ENCODE measurements at regions not wholly inside any gene's neighbourhood (a gene's known extent, or its start where the extent isn't known, plus 50 kb on each side); places are given as distances from the start of the nearest gene placed in this dataset.

DNA sequence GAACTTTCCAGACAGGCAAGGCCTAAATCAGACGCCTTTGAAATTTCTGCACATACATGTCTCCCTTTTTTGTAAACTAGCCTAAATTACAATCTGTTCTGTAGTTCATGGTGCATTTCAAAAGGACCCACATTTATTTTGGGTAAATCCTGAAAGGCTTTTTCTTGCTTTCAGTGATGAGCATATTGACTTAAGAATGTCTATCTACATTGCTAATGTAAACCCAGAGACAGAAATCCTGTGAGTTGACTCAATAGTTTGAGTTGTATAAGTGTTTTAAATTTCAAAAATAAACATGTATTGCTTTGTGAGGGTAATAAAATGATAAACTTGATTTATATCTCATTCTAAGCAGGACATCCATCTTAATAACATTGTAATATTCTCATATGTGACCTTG lies 977.0 kb upstream of the NR2F2 start:
- H4K20me1 ChIP-seq (ENCODE audit: control insufficient read depth, extremely low read depth, insufficient read depth, low read length) = no peaks in the 10 kb centered on the region
- no peaks in the 10 kb centered on the region for H3K4me1 ChIP-seq (ENCODE audit: control insufficient read depth, extremely low read depth, insufficient read depth, low read length)
- no peaks in the 10 kb centered on the region for H3K9me3 ChIP-seq (ENCODE audit: control insufficient read depth, insufficient read depth, low read depth, low read length)

DNA sequence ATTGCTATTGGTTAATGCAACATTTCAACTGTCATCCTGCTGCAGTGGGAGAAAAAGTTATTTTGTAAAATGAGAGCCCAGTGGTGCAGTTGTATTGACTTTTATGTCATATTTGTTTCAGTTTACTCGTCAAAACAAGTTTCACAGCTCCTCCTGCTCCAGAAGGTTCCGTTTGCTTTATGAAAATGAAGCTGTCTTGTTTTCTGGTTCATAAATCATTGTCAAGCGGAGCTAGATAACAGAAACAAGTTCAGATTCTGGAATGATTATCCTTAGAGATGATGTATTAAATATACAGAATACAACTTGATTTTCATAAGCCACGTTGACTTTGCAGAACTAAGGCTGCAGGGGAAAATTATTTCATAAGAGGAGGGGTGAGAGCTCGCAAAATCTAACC lies 970.5 kb upstream of the NR2F2 start:
- Histone ChIP-seq H3K4me1 (ENCODE audit: control insufficient read depth, extremely low read depth, insufficient read depth, low read length) (no peaks in the 10 kb centered on the region), H3K9me3 (ENCODE audit: control insufficient read depth, insufficient read depth, low read depth, low read length) (no peaks in the 10 kb centered on the region), H4K20me1 (ENCODE audit: control insufficient read depth, extremely low read depth, insufficient read depth, low read length) (no peaks in the 10 kb centered on the region), H3K36me3 (ENCODE audit: control insufficient read depth, insufficient read depth, low read length) (no peaks in the 10 kb centered on the region), H3K27ac (ENCODE audit: insufficient read depth, low read length) (no peak overlapping the region), H3K9ac (ENCODE audit: insufficient read depth, low read length) (no peak overlapping the region), H2AFZ (ENCODE audit: low read length) (no peak overlapping the region), H3K79me2 (ENCODE audit: control insufficient read depth, insufficient read depth, low read length) (no peaks in the 10 kb centered on the region), H3K27me3 (ENCODE audit: control insufficient read depth, insufficient read depth, low read length) (no peaks in the 10 kb centered on the region), H3K4me3 (replicated peaks in 1 of 4; ENCODE audit: control extremely low read depth in 1 of 4, insufficient read depth in 1 of 4, low read depth in 3 of 4, low read length in 4 of 4) (no peak overlapping the region), H3K4me2 (ENCODE audit: extremely low read depth, insufficient read depth, low read length) (no peak overlapping the region)
- DNase-seq (ENCODE audit: low read depth in 2 of 2) = no peak
- TF ChIP-seq CTCF (conservative IDR thresholded peaks at IDR 0.05 in 1 of 2, IDR thresholded peaks at IDR 0.05 in 1 of 2; ENCODE audit: low read depth in 1 of 2, low read length in 2 of 2) = no peak
- TF ChIP-seq EZH2 (IDR thresholded peaks at IDR 0.05; ENCODE audit: low read length, missing control alignments) = no peak

More for the DNA sequence above, 977.0 kb upstream of the NR2F2 start:
- H3K27me3 ChIP-seq (ENCODE audit: control insufficient read depth, insufficient read depth, low read length) = no peaks in the 10 kb centered on the region
- TF ChIP-seq EZH2 (IDR thresholded peaks at IDR 0.05; ENCODE audit: low read length, missing control alignments) = no peak
- TF ChIP-seq CTCF (conservative IDR thresholded peaks at IDR 0.05 in 1 of 2, IDR thresholded peaks at IDR 0.05 in 1 of 2; ENCODE audit: low read depth in 1 of 2, low read length in 2 of 2) = no peak
- DNase-seq (ENCODE audit: low read depth in 2 of 2) = no peak
- H3K9ac ChIP-seq (ENCODE audit: insufficient read depth, low read length) = no peak overlapping the region
- no peak overlapping the region for H3K27ac ChIP-seq (ENCODE audit: insufficient read depth, low read length)
- H2AFZ ChIP-seq (ENCODE audit: low read length) = no peak overlapping the region
- H3K4me2 ChIP-seq (ENCODE audit: extremely low read depth, insufficient read depth, low read length) = no peak overlapping the region
- H3K4me3 ChIP-seq (replicated peaks in 1 of 4; ENCODE audit: control extremely low read depth in 1 of 4, insufficient read depth in 1 of 4, low read depth in 3 of 4, low read length in 4 of 4) = no peak overlapping the region
- H3K36me3 ChIP-seq (ENCODE audit: control insufficient read depth, insufficient read depth, low read length) = no peaks in the 10 kb centered on the region
- H3K79me2 ChIP-seq (ENCODE audit: control insufficient read depth, insufficient read depth, low read length) = no peaks in the 10 kb centered on the region

DNA sequence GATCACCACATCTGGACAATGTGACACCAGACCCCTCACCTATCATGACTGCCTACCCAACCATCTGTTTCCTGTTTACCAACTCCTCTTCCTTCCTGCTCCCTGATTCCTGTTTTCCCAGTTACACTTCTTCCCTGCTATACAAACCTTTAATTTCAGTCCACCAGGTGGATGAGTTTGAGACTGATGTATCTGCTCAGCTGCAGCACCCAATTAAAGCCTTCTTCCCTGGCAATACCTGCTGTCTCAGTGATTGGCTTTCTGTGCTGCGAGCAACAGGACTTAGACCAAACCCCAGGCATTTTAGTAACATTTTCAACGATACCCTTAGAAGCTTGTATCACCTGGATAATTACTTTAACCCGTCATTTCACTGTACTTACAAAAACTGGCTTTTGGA lies 968.2 kb upstream of the NR2F2 start:
- Histone ChIP-seq H3K36me3 (ENCODE audit: control insufficient read depth, insufficient read depth, low read length) (no peaks in the 10 kb centered on the region), H2AFZ (ENCODE audit: low read length) (no peak overlapping the region), H3K79me2 (ENCODE audit: control insufficient read depth, insufficient read depth, low read length) (no peaks in the 10 kb centered on the region), H3K27ac (ENCODE audit: insufficient read depth, low read length) (no peak overlapping the region), H3K27me3 (ENCODE audit: control insufficient read depth, insufficient read depth, low read length) (no peaks in the 10 kb centered on the region), H3K9ac (ENCODE audit: insufficient read depth, low read length) (no peak overlapping the region), H3K4me2 (ENCODE audit: extremely low read depth, insufficient read depth, low read length) (no peak overlapping the region), H4K20me1 (ENCODE audit: control insufficient read depth, extremely low read depth, insufficient read depth, low read length) (no peaks in the 10 kb centered on the region), H3K9me3 (ENCODE audit: control insufficient read depth, insufficient read depth, low read depth, low read length) (no peaks in the 10 kb centered on the region), H3K4me3 (replicated peaks in 1 of 4; ENCODE audit: control extremely low read depth in 1 of 4, insufficient read depth in 1 of 4, low read depth in 3 of 4, low read length in 4 of 4) (no peak overlapping the region), H3K4me1 (ENCODE audit: control insufficient read depth, extremely low read depth, insufficient read depth, low read length) (peaks cover 4% of the 10 kb centered on the region)
- TF ChIP-seq CTCF (conservative IDR thresholded peaks at IDR 0.05 in 1 of 2, IDR thresholded peaks at IDR 0.05 in 1 of 2; ENCODE audit: low read depth in 1 of 2, low read length in 2 of 2) (no peak), EZH2 (IDR thresholded peaks at IDR 0.05; ENCODE audit: low read length, missing control alignments) (no peak)
- no peak for DNase-seq (ENCODE audit: low read depth in 2 of 2)

Measured in fibroblast of lung (primary cell).